Parathyroid adenoma (tissue), 2 donors: ENCODE measurements at regions not wholly inside any gene's neighbourhood (a gene's known extent, or its start where the extent isn't known, plus 50 kb on each side); places are given as distances from the start of the nearest gene placed in this dataset.
"Not testable (repeated sequence)": the region's sequence is repeated elsewhere in the genome, so short reads cannot be mapped to it uniquely, and the experiment has no call there.

Experiments
- H2AFZ ChIP-seq: fragments of 300-600 bp; sonication (generic); one replicate; pipeline ENCODE4 v1.7.0; 2017; ENCODE audit warnings: antibody characterized with exemption, mild to moderate bottlenecking
- H3K27ac ChIP-seq: fragments of 300-600 bp; sonication (generic); one replicate; pipeline ENCODE4 v1.7.0; 2017
- H3K27me3 ChIP-seq: fragments of 300-600 bp; sonication (generic); one replicate; pipeline ENCODE4 v1.7.0; 2017; ENCODE audit warnings: low read length; ENCODE audit not compliant: control insufficient read depth, insufficient read depth
- H3K36me3 ChIP-seq: fragments of 300-600 bp; sonication (generic); one replicate; pipeline ENCODE4 v1.7.0; 2017; ENCODE audit warnings: low read length; ENCODE audit not compliant: control insufficient read depth, insufficient read depth
- H3K4me1 ChIP-seq: fragments of 300-600 bp; sonication (generic); one replicate; pipeline ENCODE4 v1.7.0; 2017; ENCODE audit warnings: control low read depth
- H3K4me2 ChIP-seq: fragments of 300-600 bp; sonication (generic); one replicate; pipeline ENCODE4 v1.7.0; 2017; ENCODE audit warnings: low read length
- H3K4me3 ChIP-seq: fragments of 300-600 bp; sonication (generic); one replicate; pipeline ENCODE4 v1.7.0; 2017; ENCODE audit warnings: low read depth, low read length
- H3K79me2 ChIP-seq: fragments of 300-600 bp; sonication (generic); one replicate; pipeline ENCODE4 v1.7.0; 2017; ENCODE audit warnings: control low read depth
- H3K9ac ChIP-seq: fragments of 300-600 bp; sonication (generic); one replicate; pipeline ENCODE4 v1.7.0; 2017; ENCODE audit warnings: mild to moderate bottlenecking
- H3K9me3 ChIP-seq: fragments of 300-600 bp; sonication (generic); one replicate; pipeline ENCODE4 v1.7.0; 2017; ENCODE audit warnings: low read length; ENCODE audit not compliant: control insufficient read depth
- CTCF ChIP-seq: fragments of 300-600 bp; sonication (generic); IDR thresholded peaks from one replicate; pipeline ENCODE4 v1.7.0; 2017; ENCODE audit warnings: antibody characterized with exemption, mild to moderate bottlenecking
- donor health status: primary hyperparathyroidism.

DNA sequence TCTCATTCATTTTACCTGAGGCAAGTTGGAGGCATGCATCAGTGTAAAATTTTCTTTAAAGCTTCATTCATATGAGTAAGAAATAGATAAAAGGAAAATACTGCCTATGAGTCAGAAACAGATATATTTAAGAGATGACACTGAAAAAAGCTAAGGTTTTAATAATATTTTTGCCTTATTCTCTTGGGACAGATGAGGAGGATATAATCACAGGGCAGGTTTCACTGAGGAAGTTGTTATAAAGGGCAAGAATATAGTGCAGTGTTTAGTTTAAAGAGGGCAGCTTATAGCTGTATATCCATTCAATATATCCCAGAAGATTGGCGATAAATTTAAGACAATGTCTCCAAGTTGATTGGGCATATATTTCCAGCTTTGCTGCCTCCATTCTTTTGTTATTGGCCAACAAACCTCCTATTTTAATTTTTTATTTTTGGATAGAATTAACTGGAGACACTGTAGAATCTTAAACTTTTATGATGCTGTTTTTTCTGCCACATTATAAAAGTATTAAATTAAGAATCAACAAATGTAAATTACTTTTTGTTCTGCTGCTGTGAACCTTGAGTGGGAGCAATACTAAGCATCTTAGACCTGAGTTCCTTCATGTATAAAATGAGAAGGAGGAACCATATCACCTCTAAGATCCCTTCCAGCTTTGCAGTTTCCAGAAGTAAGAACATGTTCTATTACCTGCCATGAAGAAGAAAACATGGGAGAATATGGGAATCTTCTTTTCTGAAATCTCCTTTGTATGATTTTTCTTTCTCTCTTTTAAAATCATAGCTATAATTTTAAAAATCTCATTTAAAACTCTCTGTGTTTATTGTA, 171.6 kb downstream of the S1PR1 start:
- no peak overlapping the region for H3K9ac ChIP-seq
- TF ChIP-seq CTCF: no peak
- no peak overlapping the region for H3K4me3 ChIP-seq
- no peaks in the 10 kb centered on the region for H3K4me1 ChIP-seq
- H3K79me2 ChIP-seq: no peaks in the 10 kb centered on the region
- no peaks in the 10 kb centered on the region for H3K27me3 ChIP-seq
- H3K27ac ChIP-seq: no peak overlapping the region
- H2AFZ ChIP-seq: no peak overlapping the region
- H3K36me3 ChIP-seq: no peaks in the 10 kb centered on the region
- no peak overlapping the region for H3K4me2 ChIP-seq
- no peaks in the 10 kb centered on the region for H3K9me3 ChIP-seq

GRCh38 chr1:101409102-101409501, 172.3 kb downstream of the S1PR1 start:
- Histone ChIP-seq H3K27ac (no peak overlapping the region), H3K4me2 (no peak overlapping the region), H3K36me3 (no peaks in the 10 kb centered on the region), H3K9me3 (no peaks in the 10 kb centered on the region), H3K27me3 (no peaks in the 10 kb centered on the region), H3K4me3 (no peak overlapping the region), H3K79me2 (no peaks in the 10 kb centered on the region), H3K4me1 (no peaks in the 10 kb centered on the region), H2AFZ (no peak overlapping the region), H3K9ac (no peak overlapping the region)
- no peak for TF ChIP-seq CTCF

GRCh38 chr1:101410048-101410878, 173.4 kb downstream of the S1PR1 start:
- TF ChIP-seq CTCF: no peak
- H3K27ac ChIP-seq: no peak overlapping the region

DNA sequence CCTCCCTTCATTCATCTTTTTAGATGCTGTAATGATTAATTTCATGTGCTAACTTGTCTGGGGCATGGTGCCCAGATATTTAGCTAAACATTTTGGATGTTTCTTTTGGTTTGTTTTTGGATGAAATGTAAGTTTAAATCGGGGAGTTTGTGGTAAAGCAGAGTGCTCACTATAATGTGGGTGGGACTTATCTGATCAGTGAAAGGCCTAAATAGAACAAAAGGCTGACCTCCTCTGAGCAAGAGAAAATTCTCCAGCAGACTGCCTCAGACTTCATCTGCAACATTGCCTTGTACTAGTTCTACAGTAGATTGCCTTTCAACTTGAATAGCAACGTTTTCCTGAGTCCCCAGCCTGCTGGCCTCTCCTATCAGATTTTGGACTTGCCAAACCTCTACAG, 183.6 kb downstream of the S1PR1 start:
- H3K79me2 ChIP-seq: no peaks in the 10 kb centered on the region
- H3K36me3 ChIP-seq: no peaks in the 10 kb centered on the region
- no peak for TF ChIP-seq CTCF
- no peaks in the 10 kb centered on the region for H3K4me1 ChIP-seq
- H3K4me2 ChIP-seq: no peak overlapping the region
- no peaks in the 10 kb centered on the region for H3K9me3 ChIP-seq
- H3K4me3 ChIP-seq: no peak overlapping the region
- no peak overlapping the region for H3K27ac ChIP-seq
- H3K27me3 ChIP-seq: no peaks in the 10 kb centered on the region
- no peak overlapping the region for H2AFZ ChIP-seq
- no peak overlapping the region for H3K9ac ChIP-seq

More at GRCh38 chr1:101410048-101410878, 173.4 kb downstream of the S1PR1 start:
- H2AFZ ChIP-seq: no peak overlapping the region
- no peak overlapping the region for H3K4me3 ChIP-seq
- H3K9ac ChIP-seq: no peak overlapping the region
- no peaks in the 10 kb centered on the region for H3K27me3 ChIP-seq
- H3K36me3 ChIP-seq: no peaks in the 10 kb centered on the region
- H3K9me3 ChIP-seq: no peaks in the 10 kb centered on the region
- H3K4me1 ChIP-seq: no peaks in the 10 kb centered on the region
- H3K4me2 ChIP-seq: no peak overlapping the region
- H3K79me2 ChIP-seq: no peaks in the 10 kb centered on the region

- H2AFZ ChIP-seq, H3K9me3 ChIP-seq, H3K9ac ChIP-seq, H3K27ac ChIP-seq, H3K79me2 ChIP-seq, H3K27me3 ChIP-seq, H3K4me1 ChIP-seq, H3K4me2 ChIP-seq, H3K36me3 ChIP-seq, H3K4me3 ChIP-seq: not testable (repeated sequence)
Observed at GRCh38 chr1:101428083-101428482, 191.3 kb downstream of the S1PR1 start.
